Right cardiac atrium (tissue), 5 donors: ENCODE measurements at regions not wholly inside any gene's neighbourhood (a gene's known extent, or its start where the extent isn't known, plus 50 kb on each side); places are given as distances from the start of the nearest gene placed in this dataset.

Source experiments
- ATAC-seq, 2 donors: fragments of 200-7000 bp; cut with Tn5 transposase; one replicate each; pipeline versions ENCODE4 v1.8.0 to v1.9.1; 2020; ENCODE audit warnings: moderate library complexity in 2 of 2, mild to moderate bottlenecking in 1 of 2
- DNase-seq, 3 donors: peaks; one replicate each; pipeline ENCODE4 v3.0.0-alpha.2; 2020
- H3K27ac ChIP-seq: one replicate; pipeline ENCODE4 v1.5.1; 2013; ENCODE audit warnings: mild to moderate bottlenecking, low read length, control low read depth, moderate library complexity
- H3K27me3 ChIP-seq: one replicate; pipeline ENCODE4 v1.6.1; 2013; ENCODE audit not compliant: control insufficient read depth, insufficient read depth
- H3K4me1 ChIP-seq: one replicate; pipeline ENCODE4 v1.6.1; 2013; ENCODE audit warnings: low read length; ENCODE audit not compliant: control insufficient read depth, insufficient read depth
- H3K4me3 ChIP-seq: one replicate; pipeline ENCODE4 v1.5.1; 2013; ENCODE audit warnings: low read length, control low read depth
- H3K9me3 ChIP-seq: one replicate; pipeline ENCODE4 v1.6.1; 2013; ENCODE audit warnings: low read length; ENCODE audit not compliant: control insufficient read depth
- WGBS: extraction: QIAGEN DNeasy Blood & Tissue Kit; methylation state at CpG from one replicate; pipeline ENCODE4 v1.1.7; 2013; 5-methylcytosine and 5-hydroxymethylcytosine counted together
- intact Hi-C, 4 donors: fragments of 100-400 bp; cut with DNase I; formaldehyde crosslinking; loops; one replicate each; pipeline versions ENCODE4 v1.11.0 to v1.14.0; 2022 to 2023
- donor health status: healthy with polysubstance abuse.
- donor health status: DM: no; HTN: yes; CAD: no.
- donor health status: DM: no; HTN: no; CAD: no.
- donor health status: DM: no; HTN: yes; CAD: no; lungs with severe emphysema.
- donor health status: DM: yes; HTN: yes; CAD: no.

DNA sequence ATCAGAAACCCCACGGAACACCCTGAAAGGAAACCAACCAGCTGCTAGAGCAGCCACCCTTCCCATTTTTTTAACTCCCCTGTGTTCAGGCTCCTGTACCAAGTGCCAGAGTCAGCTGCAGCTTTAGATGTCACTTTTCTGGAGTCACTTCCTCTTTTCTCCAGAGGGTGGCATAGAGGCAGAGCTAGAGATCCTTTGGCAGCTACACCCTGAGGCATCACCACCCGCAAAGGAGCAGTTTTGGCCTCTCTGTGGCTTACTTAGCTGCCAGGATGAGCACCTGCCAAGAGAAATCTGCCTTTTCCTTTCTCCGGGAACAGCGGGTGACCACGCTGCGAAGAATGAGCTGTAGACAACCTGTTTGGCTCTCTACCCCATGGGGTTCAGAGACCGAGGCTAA is 58.0 kb upstream of the CHRDL1 start:
- Histone ChIP-seq H3K4me1 (no peaks in the 10 kb centered on the region), H3K9me3 (no peaks in the 10 kb centered on the region), H3K27ac (no peak overlapping the region), H3K27me3 (no peaks in the 10 kb centered on the region), H3K4me3 (no peak overlapping the region)
- intact Hi-C loops, result no loop called here
- ATAC-seq (no peak), DNase-seq (no peak)
- WGBS, result 32% methylated on average over 7 of the region's 7 CpGs

DNA sequence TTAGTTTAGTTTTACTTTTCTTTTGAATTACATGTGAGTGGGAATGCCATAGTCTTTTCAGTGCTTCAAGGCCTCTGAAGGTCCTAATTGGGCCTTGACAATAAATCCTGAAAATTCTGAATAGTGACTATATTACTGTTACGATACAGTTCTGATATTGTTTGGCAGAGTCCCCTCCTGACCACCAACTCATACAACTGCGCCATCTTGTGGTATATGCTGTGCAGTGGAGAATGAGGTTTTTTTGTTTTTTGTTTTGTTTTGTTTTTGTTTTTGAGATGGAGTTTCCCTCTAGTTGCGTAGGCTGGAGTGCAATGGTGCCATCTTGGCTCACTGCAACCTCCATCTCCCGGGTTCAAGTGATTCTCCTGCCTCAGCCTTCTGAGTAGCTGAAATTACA is 56.6 kb upstream of the CHRDL1 start:
- WGBS, result 39% methylated on average over 4 of the region's 4 CpGs
- intact Hi-C loops, result no loop called here
- ATAC-seq (no peak), DNase-seq (no peak)
- no peaks in the 10 kb centered on the region for H3K4me1 ChIP-seq
- H3K4me3 ChIP-seq, result no peak overlapping the region
- no peaks in the 10 kb centered on the region for H3K9me3 ChIP-seq
- no peaks in the 10 kb centered on the region for H3K27me3 ChIP-seq
- H3K27ac ChIP-seq, result no peak overlapping the region

DNA sequence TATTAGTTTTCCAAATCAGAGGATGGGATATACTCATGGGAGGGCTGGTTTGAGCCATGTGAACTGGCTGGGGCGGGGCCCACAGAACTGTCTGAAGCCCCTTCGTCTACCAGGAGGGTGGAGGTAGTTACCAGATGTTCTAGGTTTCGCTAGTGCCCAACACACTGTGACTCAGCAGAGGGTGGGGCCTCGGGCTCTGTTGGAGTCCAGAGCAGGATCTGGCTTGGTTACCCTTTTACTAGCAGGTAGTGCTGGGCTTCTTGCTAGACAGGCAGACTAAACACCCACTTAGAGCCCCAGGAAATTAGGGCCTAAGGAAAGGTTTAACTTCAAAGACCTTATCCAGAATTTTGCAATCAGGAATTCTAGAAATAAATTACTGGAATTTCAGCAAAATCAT is 56.2 kb upstream of the CHRDL1 start:
- no peaks in the 10 kb centered on the region for H3K27me3 ChIP-seq
- intact Hi-C loops, result no loop called here
- 76% methylated on average over 4 of the region's 4 CpGs for WGBS
- H3K9me3 ChIP-seq, result no peaks in the 10 kb centered on the region
- DNase-seq (peak in 1 of 3 donors; percentile 48), ATAC-seq (no peak)
- H3K4me3 ChIP-seq, result no peak overlapping the region
- no peak overlapping the region for H3K27ac ChIP-seq
- H3K4me1 ChIP-seq, result no peaks in the 10 kb centered on the region

DNA sequence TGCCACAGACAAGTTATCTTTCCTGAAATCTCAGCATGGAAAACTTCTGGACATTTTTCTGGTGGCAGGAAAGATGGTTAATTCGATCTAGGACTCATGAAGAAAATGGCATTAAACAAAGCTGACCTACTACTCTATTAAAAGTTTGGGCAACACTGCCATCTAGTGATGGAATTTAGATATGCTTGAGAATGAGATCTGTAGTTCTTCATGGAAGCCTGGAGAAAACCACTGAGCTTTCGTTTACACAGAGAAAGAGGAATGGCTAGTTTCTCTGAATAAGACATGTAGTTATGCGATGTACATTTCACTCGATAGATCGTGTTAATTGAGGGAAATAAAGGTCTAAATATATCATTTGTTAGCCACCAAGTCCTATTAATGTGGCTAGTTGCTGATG is 51.7 kb upstream of the CHRDL1 start:
- H3K4me1 ChIP-seq, result no peaks in the 10 kb centered on the region
- 6% methylated on average over 5 of the region's 5 CpGs for WGBS
- ATAC-seq (peak in 1 of 2 donors; percentile 69), DNase-seq (no peak)
- H3K4me3 ChIP-seq, result no peak overlapping the region
- H3K9me3 ChIP-seq, result no peaks in the 10 kb centered on the region
- intact Hi-C loops, result loop anchor here (2.0 to 10.0 kb wide), 3 partner anchors 395 to 683 kb away; no protein-coding TSS in a partner anchor
- H3K27ac ChIP-seq, result no peak overlapping the region
- H3K27me3 ChIP-seq, result no peaks in the 10 kb centered on the region

DNA sequence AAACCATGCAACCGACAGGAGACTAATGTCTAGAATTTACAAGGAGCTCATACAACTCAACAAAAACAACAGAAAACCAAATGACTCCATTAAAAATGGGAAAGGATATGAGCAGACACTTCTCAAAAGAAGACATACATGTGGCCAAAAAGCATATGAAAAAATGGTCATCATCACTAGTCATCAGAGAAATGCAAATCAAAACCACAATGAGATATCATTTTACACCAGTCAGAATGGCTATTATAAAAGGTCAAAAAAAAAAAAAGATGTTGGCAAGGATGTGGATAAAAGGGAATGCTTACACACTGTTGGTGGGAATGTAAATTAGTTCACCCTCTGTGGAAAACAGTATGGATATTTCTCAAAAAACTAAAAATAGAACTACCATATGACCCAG is 50.5 kb upstream of the CHRDL1 start:
- ATAC-seq (no peak), DNase-seq (no peak)
- H3K27me3 ChIP-seq, result no peaks in the 10 kb centered on the region
- H3K4me3 ChIP-seq, result no peak overlapping the region
- H3K9me3 ChIP-seq, result no peaks in the 10 kb centered on the region
- WGBS, result 81% methylated on average over 1 of the region's 1 CpG
- no peak overlapping the region for H3K27ac ChIP-seq
- no peaks in the 10 kb centered on the region for H3K4me1 ChIP-seq
- intact Hi-C loops, result loop anchor here (2.0 to 10.0 kb wide), 3 partner anchors 394 to 681 kb away; no protein-coding TSS in a partner anchor
